Gastroesophageal sphincter (tissue), 4 donors: ENCODE measurements at regions not wholly inside any gene's neighbourhood (a gene's known extent, or its start where the extent isn't known, plus 50 kb on each side); places are given as distances from the start of the nearest gene placed in this dataset.
A peak's percentile ranks its signal among the peaks of the same experiment; 100 is the strongest.

Source experiments
- ATAC-seq: fragments of 150-250 bp; one replicate; pipeline ENCODE4 v1.9.1; 2016; ENCODE audit warnings: mild to moderate bottlenecking, moderate library complexity
- H3K27ac ChIP-seq, 4 donors: fragments of 200-600 bp; sonication (generic) in 3 of 4; 1 replicate in 3 of 4; 2 replicates in 1 of 4; pipeline ENCODE4 v1.5.1; 2016 to 2019
- H3K27me3 ChIP-seq: fragments of 200-600 bp; sonication (generic); one replicate; pipeline ENCODE4 v1.5.1; 2019
- H3K36me3 ChIP-seq, 2 donors: fragments of 200-600 bp; sonication (generic); one replicate each; pipeline ENCODE4 v1.5.1; 2019; ENCODE audit warnings: control low read depth in 1 of 2
- H3K4me1 ChIP-seq, 3 donors: fragments of 200-600 bp; sonication (generic); 1 replicate in 2 of 3; 2 replicates in 1 of 3; pipeline ENCODE4 v1.5.1; 2016 to 2019; ENCODE audit warnings: control low read depth in 2 of 3
- H3K4me3 ChIP-seq, 2 donors: fragments of 200-600 bp; sonication (generic); one replicate each; pipeline ENCODE4 v1.5.1; 2019; ENCODE audit warnings: mild to moderate bottlenecking in 1 of 2, moderate library complexity in 1 of 2
- H3K9me3 ChIP-seq, 3 donors: fragments of 200-600 bp; sonication (generic); one replicate each; pipeline ENCODE4 v1.5.1; 2017 to 2019; ENCODE audit warnings: control low read depth in 2 of 3
- CTCF ChIP-seq, 4 experiments: fragments of 200-600 bp in 2 of 4; fragments of 450-650 bp in 2 of 4; sonication (generic) in 1 of 4; IDR thresholded peaks; one replicate each; pipeline ENCODE4 v1.5.1; 2017 to 2019; ENCODE audit warnings: antibody characterized with exemption in 4 of 4, mild to moderate bottlenecking in 2 of 4, moderate library complexity in 2 of 4
- EP300 ChIP-seq: sonication (generic); formaldehyde crosslinking; IDR thresholded peaks from one replicate; pipeline ENCODE4 v1.6.1; 2017; ENCODE audit warnings: antibody characterized with exemption, mild to moderate bottlenecking
- POLR2A ChIP-seq, 2 donors: fragments of 450-650 bp; IDR thresholded peaks; one replicate each; pipeline ENCODE4 v1.6.1; 2017; ENCODE audit warnings: antibody characterized with exemption in 2 of 2, mild to moderate bottlenecking in 2 of 2, moderate library complexity in 1 of 2
- POLR2AphosphoS5 ChIP-seq: sonication (generic); formaldehyde crosslinking; IDR thresholded peaks from one replicate; pipeline ENCODE4 v1.6.1; 2017; ENCODE audit warnings: antibody characterized with exemption
- WGBS, 2 donors: methylation state at CpG; one replicate each; pipeline ENCODE4 v1.1.5; 2018; ENCODE audit warnings: low coverage in 1 of 2; 5-methylcytosine and 5-hydroxymethylcytosine counted together

GRCh38 chr3:24682141-24682547, 187.5 kb upstream of the THRB start:
- ATAC-seq: no peak
- H3K4me1 ChIP-seq: peaks cover 0 to 27% (median 0%) of the 10 kb centered on the region in 3 donors
- H3K4me3 ChIP-seq: no peak overlapping the region
- 89% methylated on average over 6 of the region's 7 CpGs for WGBS, 2 donors
- H3K27me3 ChIP-seq: no peaks in the 10 kb centered on the region
- no peak for TF ChIP-seq POLR2AphosphoS5
- TF ChIP-seq CTCF (IDR thresholded peaks at IDR 0.05): no peak
- no peak for TF ChIP-seq POLR2A (IDR thresholded peaks at IDR 0.05)
- TF ChIP-seq EP300: no peak
- no peaks in the 10 kb centered on the region for H3K36me3 ChIP-seq
- no peak overlapping the region for H3K27ac ChIP-seq
- H3K9me3 ChIP-seq: no peaks in the 10 kb centered on the region

- Histone ChIP-seq H3K4me3 (no peak overlapping the region), H3K4me1 (peaks cover 0 to 23% (median 0%) of the 10 kb centered on the region in 3 donors), H3K36me3 (no peaks in the 10 kb centered on the region), H3K27ac (peak overlapping the region in 1 of 4 donors; percentile 61), H3K9me3 (no peaks in the 10 kb centered on the region), H3K27me3 (no peaks in the 10 kb centered on the region)
- no peak for ATAC-seq
- WGBS, 2 donors: 88 to 96% methylated on average over 5 of the region's 5 CpGs
- TF ChIP-seq EP300 (no peak), CTCF (IDR thresholded peaks at IDR 0.05) (no peak), POLR2A (IDR thresholded peaks at IDR 0.05) (no peak), POLR2AphosphoS5 (no peak)
These were observed 188.4 kb upstream of the THRB start for GRCh38 chr3:24683090-24683489.

- H3K4me3 ChIP-seq: no peak overlapping the region
- peak; percentile 41 for ATAC-seq
- H3K27me3 ChIP-seq: no peaks in the 10 kb centered on the region
- 20 to 34% methylated on average over 3 to 6 of the region's 6 CpGs for WGBS, 2 donors
- no peaks in the 10 kb centered on the region for H3K36me3 ChIP-seq
- peaks cover 0 to 26% (median 2%) of the 10 kb centered on the region in 3 donors for H3K4me1 ChIP-seq
- H3K9me3 ChIP-seq: no peaks in the 10 kb centered on the region
- peak overlapping the region in 1 of 4 donors; percentile 61 for H3K27ac ChIP-seq
- TF ChIP-seq CTCF (IDR thresholded peaks at IDR 0.05): peak; percentile 47 to 84 (median 78)
- TF ChIP-seq POLR2AphosphoS5: peak; percentile 70
- TF ChIP-seq EP300: no peak
- TF ChIP-seq POLR2A (IDR thresholded peaks at IDR 0.05): no peak
These were observed 189.2 kb upstream of the THRB start for GRCh38 chr3:24683633-24684384.

GRCh38 chr3:24684506-24685023, 189.9 kb upstream of the THRB start:
- H3K4me3 ChIP-seq: no peak overlapping the region
- ATAC-seq: no peak
- TF ChIP-seq POLR2AphosphoS5 (no peak), POLR2A (IDR thresholded peaks at IDR 0.05) (no peak), EP300 (no peak), CTCF (IDR thresholded peaks at IDR 0.05) (no peak)
- peaks cover 0 to 33% (median 4%) of the 10 kb centered on the region in 3 donors for H3K4me1 ChIP-seq
- no peaks in the 10 kb centered on the region for H3K27me3 ChIP-seq
- 73 to 80% methylated on average over 3 to 4 of the region's 6 CpGs for WGBS, 2 donors
- no peaks in the 10 kb centered on the region for H3K9me3 ChIP-seq
- H3K27ac ChIP-seq: no peak overlapping the region
- no peaks in the 10 kb centered on the region for H3K36me3 ChIP-seq

GRCh38 chr3:24686808-24687207, 192.2 kb upstream of the THRB start:
- no peaks in the 10 kb centered on the region for H3K9me3 ChIP-seq
- peaks cover 0 to 33% (median 4%) of the 10 kb centered on the region in 3 donors for H3K4me1 ChIP-seq
- H3K27me3 ChIP-seq: no peaks in the 10 kb centered on the region
- 0 to 11% methylated on average over 1 of the region's 1 CpG for WGBS, 2 donors
- H3K4me3 ChIP-seq: no peak overlapping the region
- no peak overlapping the region for H3K27ac ChIP-seq
- ATAC-seq: no peak
- no peaks in the 10 kb centered on the region for H3K36me3 ChIP-seq
- TF ChIP-seq EP300 (no peak), POLR2AphosphoS5 (no peak), CTCF (IDR thresholded peaks at IDR 0.05) (no peak), POLR2A (IDR thresholded peaks at IDR 0.05) (no peak)
